ENCODE measurements at regions not wholly inside any gene's neighbourhood (a gene's known extent, or its start where the extent isn't known, plus 50 kb on each side); places are given as distances from the start of the nearest gene placed in this dataset.
"Not testable (repeated sequence)": the region's sequence is repeated elsewhere in the genome, so short reads cannot be mapped to it uniquely, and the experiment has no call there.

- Histone ChIP-seq H3K9me3 (ENCODE audit: control insufficient read depth, insufficient read depth, low read length) (no peaks in the 10 kb centered on the region), H3K9ac (ENCODE audit: low read depth, low read length) (no peak overlapping the region), H3K36me3 (ENCODE audit: control insufficient read depth, insufficient read depth, low read length) (no peaks in the 10 kb centered on the region), H3K27ac (ENCODE audit: low read depth, low read length) (no peak overlapping the region), H3K27me3 (ENCODE audit: control insufficient read depth, insufficient read depth, low read length) (no peaks in the 10 kb centered on the region), H3K4me3 (ENCODE audit: low read depth, low read length) (no peak overlapping the region), H3K4me1 (ENCODE audit: control insufficient read depth, insufficient read depth, low read length) (no peaks in the 10 kb centered on the region)
Observed at GRCh38 chr5:67901814-67902496, 313.6 kb upstream of the PIK3R1 start.

- no peaks in the 10 kb centered on the region for H3K27me3 ChIP-seq (ENCODE audit: control insufficient read depth, insufficient read depth, low read length)
- H3K9me3 ChIP-seq (ENCODE audit: control insufficient read depth, insufficient read depth, low read length): no peaks in the 10 kb centered on the region
- no peak overlapping the region for H3K9ac ChIP-seq (ENCODE audit: low read depth, low read length)
- H3K27ac ChIP-seq (ENCODE audit: low read depth, low read length): no peak overlapping the region
- no peaks in the 10 kb centered on the region for H3K36me3 ChIP-seq (ENCODE audit: control insufficient read depth, insufficient read depth, low read length)
- H3K4me3 ChIP-seq (ENCODE audit: low read depth, low read length): no peak overlapping the region
- H3K4me1 ChIP-seq (ENCODE audit: control insufficient read depth, insufficient read depth, low read length): no peaks in the 10 kb centered on the region
Observed at GRCh38 chr5:67900514-67900913, 315.0 kb upstream of the PIK3R1 start.

- H3K4me1 ChIP-seq (ENCODE audit: control insufficient read depth, insufficient read depth, low read length): no peaks in the 10 kb centered on the region
- H3K9me3 ChIP-seq (ENCODE audit: control insufficient read depth, insufficient read depth, low read length): no peaks in the 10 kb centered on the region
- H3K9ac ChIP-seq (ENCODE audit: low read depth, low read length): no peak overlapping the region
- H3K27ac ChIP-seq (ENCODE audit: low read depth, low read length): no peak overlapping the region
- no peaks in the 10 kb centered on the region for H3K27me3 ChIP-seq (ENCODE audit: control insufficient read depth, insufficient read depth, low read length)
- H3K36me3 ChIP-seq (ENCODE audit: control insufficient read depth, insufficient read depth, low read length): no peaks in the 10 kb centered on the region
- H3K4me3 ChIP-seq (ENCODE audit: low read depth, low read length): no peak overlapping the region
Observed at GRCh38 chr5:67897980-67898379, 317.6 kb upstream of the PIK3R1 start.

GRCh38 chr5:67897431-67897830 is 318.1 kb upstream of the PIK3R1 start:
- H3K4me1 ChIP-seq (ENCODE audit: control insufficient read depth, insufficient read depth, low read length): no peaks in the 10 kb centered on the region
- H3K9me3 ChIP-seq (ENCODE audit: control insufficient read depth, insufficient read depth, low read length): no peaks in the 10 kb centered on the region
- H3K27ac ChIP-seq (ENCODE audit: low read depth, low read length): no peak overlapping the region
- H3K27me3 ChIP-seq (ENCODE audit: control insufficient read depth, insufficient read depth, low read length): no peaks in the 10 kb centered on the region
- no peak overlapping the region for H3K4me3 ChIP-seq (ENCODE audit: low read depth, low read length)
- H3K9ac ChIP-seq (ENCODE audit: low read depth, low read length): no peak overlapping the region
- H3K36me3 ChIP-seq (ENCODE audit: control insufficient read depth, insufficient read depth, low read length): no peaks in the 10 kb centered on the region

- Histone ChIP-seq H3K4me1 (ENCODE audit: control insufficient read depth, insufficient read depth, low read length) (no peaks in the 10 kb centered on the region), H3K27me3 (ENCODE audit: control insufficient read depth, insufficient read depth, low read length) (no peaks in the 10 kb centered on the region), H3K4me3 (ENCODE audit: low read depth, low read length) (no peak overlapping the region), H3K9me3 (ENCODE audit: control insufficient read depth, insufficient read depth, low read length) (no peaks in the 10 kb centered on the region), H3K36me3 (ENCODE audit: control insufficient read depth, insufficient read depth, low read length) (no peaks in the 10 kb centered on the region), H3K27ac (ENCODE audit: low read depth, low read length) (no peak overlapping the region), H3K9ac (ENCODE audit: low read depth, low read length) (no peak overlapping the region)
Observed at GRCh38 chr5:67896930-67897313, 318.6 kb upstream of the PIK3R1 start.

GRCh38 chr5:67896311-67896929 is 319.1 kb upstream of the PIK3R1 start:
- Histone ChIP-seq H3K36me3 (ENCODE audit: control insufficient read depth, insufficient read depth, low read length) (no peaks in the 10 kb centered on the region), H3K9me3 (ENCODE audit: control insufficient read depth, insufficient read depth, low read length) (no peaks in the 10 kb centered on the region), H3K4me1 (ENCODE audit: control insufficient read depth, insufficient read depth, low read length) (no peaks in the 10 kb centered on the region), H3K27ac (ENCODE audit: low read depth, low read length) (no peak overlapping the region), H3K9ac (ENCODE audit: low read depth, low read length) (no peak overlapping the region), H3K27me3 (ENCODE audit: control insufficient read depth, insufficient read depth, low read length) (no peaks in the 10 kb centered on the region), H3K4me3 (ENCODE audit: low read depth, low read length) (no peak overlapping the region)

- not testable (repeated sequence) for H3K27me3 ChIP-seq (ENCODE audit: control insufficient read depth, insufficient read depth, low read length); H3K27ac ChIP-seq (ENCODE audit: low read depth, low read length); H3K9ac ChIP-seq (ENCODE audit: low read depth, low read length); H3K4me1 ChIP-seq (ENCODE audit: control insufficient read depth, insufficient read depth, low read length); H3K4me3 ChIP-seq (ENCODE audit: low read depth, low read length); H3K36me3 ChIP-seq (ENCODE audit: control insufficient read depth, insufficient read depth, low read length); H3K9me3 ChIP-seq (ENCODE audit: control insufficient read depth, insufficient read depth, low read length)
Observed at GRCh38 chr5:67889870-67890269, 325.7 kb upstream of the PIK3R1 start.

- Histone ChIP-seq H3K9me3 (ENCODE audit: control insufficient read depth, insufficient read depth, low read length) (no peaks in the 10 kb centered on the region), H3K27ac (ENCODE audit: low read depth, low read length) (no peak overlapping the region), H3K4me1 (ENCODE audit: control insufficient read depth, insufficient read depth, low read length) (no peaks in the 10 kb centered on the region)
Observed at GRCh38 chr5:67887748-67888161, 327.8 kb upstream of the PIK3R1 start.

GRCh38 chr5:67886761-67887160 is 328.8 kb upstream of the PIK3R1 start:
- Histone ChIP-seq H3K9me3 (ENCODE audit: control insufficient read depth, insufficient read depth, low read length) (no peaks in the 10 kb centered on the region), H3K27me3 (ENCODE audit: control insufficient read depth, insufficient read depth, low read length) (no peaks in the 10 kb centered on the region), H3K4me3 (ENCODE audit: low read depth, low read length) (no peak overlapping the region), H3K9ac (ENCODE audit: low read depth, low read length) (no peak overlapping the region), H3K36me3 (ENCODE audit: control insufficient read depth, insufficient read depth, low read length) (no peaks in the 10 kb centered on the region), H3K4me1 (ENCODE audit: control insufficient read depth, insufficient read depth, low read length) (no peaks in the 10 kb centered on the region), H3K27ac (ENCODE audit: low read depth, low read length) (no peak overlapping the region)

More at GRCh38 chr5:67887748-67888161, 327.8 kb upstream of the PIK3R1 start:
- H3K36me3 ChIP-seq (ENCODE audit: control insufficient read depth, insufficient read depth, low read length): no peaks in the 10 kb centered on the region
- H3K4me3 ChIP-seq (ENCODE audit: low read depth, low read length): no peak overlapping the region
- H3K27me3 ChIP-seq (ENCODE audit: control insufficient read depth, insufficient read depth, low read length): no peaks in the 10 kb centered on the region
- no peak overlapping the region for H3K9ac ChIP-seq (ENCODE audit: low read depth, low read length)

- no peak overlapping the region for H3K9ac ChIP-seq (ENCODE audit: low read depth, low read length)
- H3K9me3 ChIP-seq (ENCODE audit: control insufficient read depth, insufficient read depth, low read length): no peaks in the 10 kb centered on the region
- no peak overlapping the region for H3K4me3 ChIP-seq (ENCODE audit: low read depth, low read length)
- no peaks in the 10 kb centered on the region for H3K27me3 ChIP-seq (ENCODE audit: control insufficient read depth, insufficient read depth, low read length)
- H3K4me1 ChIP-seq (ENCODE audit: control insufficient read depth, insufficient read depth, low read length): no peaks in the 10 kb centered on the region
- no peak overlapping the region for H3K27ac ChIP-seq (ENCODE audit: low read depth, low read length)
- H3K36me3 ChIP-seq (ENCODE audit: control insufficient read depth, insufficient read depth, low read length): no peaks in the 10 kb centered on the region
Observed at GRCh38 chr5:67880876-67881275, 334.7 kb upstream of the PIK3R1 start.

- Histone ChIP-seq H3K36me3 (ENCODE audit: control insufficient read depth, insufficient read depth, low read length) (no peaks in the 10 kb centered on the region), H3K27ac (ENCODE audit: low read depth, low read length) (no peak overlapping the region), H3K4me3 (ENCODE audit: low read depth, low read length) (no peak overlapping the region), H3K9ac (ENCODE audit: low read depth, low read length) (no peak overlapping the region), H3K9me3 (ENCODE audit: control insufficient read depth, insufficient read depth, low read length) (no peaks in the 10 kb centered on the region), H3K27me3 (ENCODE audit: control insufficient read depth, insufficient read depth, low read length) (no peaks in the 10 kb centered on the region), H3K4me1 (ENCODE audit: control insufficient read depth, insufficient read depth, low read length) (no peaks in the 10 kb centered on the region)
Observed at GRCh38 chr5:67880511-67880805, 335.1 kb upstream of the PIK3R1 start.

Data from HUES48 (cell line).